Astrocyte of the cerebellum (primary cell): ENCODE measurements at regions not wholly inside any gene's neighbourhood (a gene's known extent, or its start where the extent isn't known, plus 50 kb on each side); places are given as distances from the start of the nearest gene placed in this dataset.
A peak's percentile ranks its signal among the peaks of the same experiment; 100 is the strongest.
"Not testable (repeated sequence)": the region's sequence is repeated elsewhere in the genome, so short reads cannot be mapped to it uniquely, and the experiment has no call there.

Experiments
- DNase-seq: peaks from one replicate; pipeline ENCODE4 v3.0.0-alpha.2; 2011; ENCODE audit warnings: low read depth
- H3K4me3 ChIP-seq: 2 replicates; pipeline ENCODE4 v1.5.1; 2011; ENCODE audit warnings: mild to moderate bottlenecking, low read depth, low read length, moderate library complexity
- CTCF ChIP-seq: IDR thresholded peaks from 2 replicates; pipeline ENCODE4 v1.5.1; 2012; ENCODE audit warnings: low read length, low read depth, moderate library complexity, mild to moderate bottlenecking; ENCODE audit errors: missing control alignments
- in situ Hi-C: cut with HindIII; loops from 2 replicates; pipeline ENCODE4 v1.10.0; 2017; ENCODE audit warnings: low sequenced_read_pairs

- in situ Hi-C loops: no loop called here
- TF ChIP-seq CTCF: no peak
- H3K4me3 ChIP-seq: no peak overlapping the region
- no peak for DNase-seq
These were observed 127.8 kb downstream of the MAGEE1 start for GRCh38 chrX:76555269-76555668.

- peak; percentile 5 for TF ChIP-seq CTCF
- no peak for DNase-seq
- H3K4me3 ChIP-seq: no peak overlapping the region
- in situ Hi-C loops: no loop called here
These were observed 128.3 kb downstream of the MAGEE1 start for GRCh38 chrX:76555816-76556215.

GRCh38 chrX:76564842-76565241, 137.3 kb downstream of the MAGEE1 start:
- H3K4me3 ChIP-seq, DNase-seq, in situ Hi-C loops: not testable (repeated sequence)

GRCh38 chrX:76605390-76605789, 177.9 kb downstream of the MAGEE1 start:
- in situ Hi-C loops: no loop called here
- H3K4me3 ChIP-seq: no peak overlapping the region
- DNase-seq: no peak
- no peak for TF ChIP-seq CTCF

- in situ Hi-C loops: no loop called here
- no peak for DNase-seq
- TF ChIP-seq CTCF: no peak
- H3K4me3 ChIP-seq: no peak overlapping the region
These were observed 189.5 kb downstream of the MAGEE1 start for GRCh38 chrX:76617020-76617419.

GRCh38 chrX:76643590-76643989, 216.1 kb downstream of the MAGEE1 start:
- H3K4me3 ChIP-seq: no peak overlapping the region
- in situ Hi-C loops: no loop called here
- no peak for TF ChIP-seq CTCF
- no peak for DNase-seq

GRCh38 chrX:76651369-76651768, 223.9 kb downstream of the MAGEE1 start:
- in situ Hi-C loops, H3K4me3 ChIP-seq, DNase-seq: not testable (repeated sequence)

GRCh38 chrX:76657499-76657898, 230.0 kb downstream of the MAGEE1 start:
- no peak for DNase-seq

More at GRCh38 chrX:76657499-76657898, 230.0 kb downstream of the MAGEE1 start:
- TF ChIP-seq CTCF: no peak
- no peak overlapping the region for H3K4me3 ChIP-seq
- in situ Hi-C loops: no loop called here
